H1 (cell line): ENCODE measurements at regions not wholly inside any gene's neighbourhood (a gene's known extent, or its start where the extent isn't known, plus 50 kb on each side); places are given as distances from the start of the nearest gene placed in this dataset.

Experiments
- E2F6 ChIP-seq: IDR thresholded peaks from 2 replicates; pipeline ENCODE4 v1.6.1; 2012; ENCODE audit warnings: inconsistent platforms
- EP300 ChIP-seq, 2 experiments: IDR thresholded peaks; 1 replicate in 1 of 2; 2 replicates in 1 of 2; pipeline ENCODE4 v1.6.1; 2011 to 2012; ENCODE audit warnings: low read depth in 2 of 2, low read length in 2 of 2, mild to moderate bottlenecking in 2 of 2, borderline replicate concordance in 1 of 2, inconsistent platforms in 1 of 2, moderate library complexity in 1 of 2
- NANOG ChIP-seq: IDR thresholded peaks from 2 replicates; pipeline ENCODE4 v1.6.1; 2011; ENCODE audit warnings: low read length, low read depth, mild to moderate bottlenecking, inconsistent platforms; ENCODE audit not compliant: insufficient read depth, poor library complexity, severe bottlenecking

GRCh38 chr1:114258633-114259032, 105.0 kb upstream of the SYT6 start (continued):
- TF ChIP-seq E2F6 (no peak), EP300 (IDR thresholded peaks at IDR 0.05; ENCODE audit: borderline replicate concordance in 1 of 2, low read depth in 2 of 2, low read length in 2 of 2) (no peak), NANOG (no peak)
